ENCODE measurements at regions not wholly inside any gene's neighbourhood (a gene's known extent, or its start where the extent isn't known, plus 50 kb on each side); places are given as distances from the start of the nearest gene placed in this dataset.
A peak's percentile ranks its signal among the peaks of the same experiment; 100 is the strongest.

DNA sequence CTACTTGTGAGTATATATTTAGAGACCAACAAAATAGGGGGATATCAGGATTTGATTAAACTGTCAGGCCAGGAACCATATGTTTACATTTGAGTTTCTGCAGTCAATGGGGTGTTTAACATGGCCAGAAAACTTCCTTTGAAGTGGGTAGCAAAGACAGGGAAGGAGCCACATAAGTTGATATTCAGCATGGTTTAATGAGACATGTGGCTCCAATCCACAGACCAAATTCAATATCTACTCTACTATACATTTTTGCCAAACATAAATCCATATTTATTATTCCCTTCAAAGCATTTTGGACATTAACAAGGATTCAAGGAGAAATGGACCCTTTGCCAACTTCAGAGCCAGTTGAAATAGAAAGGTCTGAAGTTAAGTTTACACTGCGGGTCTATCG, 99.8 kb downstream of the TAF11L14 start:
- Histone ChIP-seq H3K36me3 (ENCODE audit: control insufficient read depth, insufficient read depth, low read length) (no peaks in the 10 kb centered on the region), H3K4me2 (ENCODE audit: extremely low read depth, insufficient read depth, low read length) (no peak overlapping the region), H2AFZ (ENCODE audit: low read length) (no peak overlapping the region), H3K27ac (ENCODE audit: insufficient read depth, low read length) (no peak overlapping the region), H3K79me2 (ENCODE audit: control insufficient read depth, insufficient read depth, low read length) (no peaks in the 10 kb centered on the region), H3K9ac (ENCODE audit: insufficient read depth, low read length) (no peak overlapping the region), H3K27me3 (ENCODE audit: control insufficient read depth, insufficient read depth, low read length) (no peaks in the 10 kb centered on the region), H3K4me1 (ENCODE audit: control insufficient read depth, extremely low read depth, insufficient read depth, low read length) (no peaks in the 10 kb centered on the region), H4K20me1 (ENCODE audit: control insufficient read depth, extremely low read depth, insufficient read depth, low read length) (no peaks in the 10 kb centered on the region), H3K4me3 (replicated peaks in 1 of 4; ENCODE audit: control extremely low read depth in 1 of 4, insufficient read depth in 1 of 4, low read depth in 3 of 4, low read length in 4 of 4) (no peak overlapping the region), H3K9me3 (ENCODE audit: control insufficient read depth, insufficient read depth, low read depth, low read length) (no peaks in the 10 kb centered on the region)
- no peak for DNase-seq (ENCODE audit: low read depth in 2 of 2)
- TF ChIP-seq EZH2 (IDR thresholded peaks at IDR 0.05; ENCODE audit: low read length, missing control alignments): no peak
- TF ChIP-seq, protein P1, sequence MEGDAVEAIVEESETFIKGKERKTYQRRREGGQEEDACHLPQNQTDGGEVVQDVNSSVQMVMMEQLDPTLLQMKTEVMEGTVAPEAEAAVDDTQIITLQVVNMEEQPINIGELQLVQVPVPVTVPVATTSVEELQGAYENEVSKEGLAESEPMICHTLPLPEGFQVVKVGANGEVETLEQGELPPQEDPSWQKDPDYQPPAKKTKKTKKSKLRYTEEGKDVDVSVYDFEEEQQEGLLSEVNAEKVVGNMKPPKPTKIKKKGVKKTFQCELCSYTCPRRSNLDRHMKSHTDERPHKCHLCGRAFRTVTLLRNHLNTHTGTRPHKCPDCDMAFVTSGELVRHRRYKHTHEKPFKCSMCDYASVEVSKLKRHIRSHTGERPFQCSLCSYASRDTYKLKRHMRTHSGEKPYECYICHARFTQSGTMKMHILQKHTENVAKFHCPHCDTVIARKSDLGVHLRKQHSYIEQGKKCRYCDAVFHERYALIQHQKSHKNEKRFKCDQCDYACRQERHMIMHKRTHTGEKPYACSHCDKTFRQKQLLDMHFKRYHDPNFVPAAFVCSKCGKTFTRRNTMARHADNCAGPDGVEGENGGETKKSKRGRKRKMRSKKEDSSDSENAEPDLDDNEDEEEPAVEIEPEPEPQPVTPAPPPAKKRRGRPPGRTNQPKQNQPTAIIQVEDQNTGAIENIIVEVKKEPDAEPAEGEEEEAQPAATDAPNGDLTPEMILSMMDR (conservative IDR thresholded peaks at IDR 0.05 in 1 of 2, IDR thresholded peaks at IDR 0.05 in 1 of 2; ENCODE audit: low read depth in 1 of 2, low read length in 2 of 2): no peak

DNA sequence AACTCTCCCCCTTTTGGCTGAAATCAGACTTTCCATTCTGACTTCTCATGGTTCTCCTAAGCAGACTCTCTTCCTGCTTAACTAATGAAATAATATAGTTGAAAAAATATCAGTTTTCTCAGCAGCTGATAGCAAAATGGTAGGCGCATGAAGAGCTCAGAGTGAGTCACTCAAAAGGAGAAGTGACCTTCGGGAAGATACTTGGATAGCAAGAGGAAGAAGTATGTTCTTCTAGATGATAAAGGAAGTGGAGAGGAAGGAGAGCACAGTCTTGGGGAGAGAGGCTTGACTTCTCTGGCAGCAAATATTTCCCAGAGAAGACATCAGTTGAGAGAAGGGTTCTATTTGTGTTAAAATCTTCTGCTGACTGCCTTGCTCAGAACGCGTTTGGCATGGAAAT, 101.5 kb downstream of the TAF11L14 start:
- DNase-seq (ENCODE audit: low read depth in 2 of 2): no peak
- no peak overlapping the region for H3K9ac ChIP-seq (ENCODE audit: insufficient read depth, low read length)
- H3K27ac ChIP-seq (ENCODE audit: insufficient read depth, low read length): no peak overlapping the region
- H3K27me3 ChIP-seq (ENCODE audit: control insufficient read depth, insufficient read depth, low read length): no peaks in the 10 kb centered on the region
- H4K20me1 ChIP-seq (ENCODE audit: control insufficient read depth, extremely low read depth, insufficient read depth, low read length): peaks cover 2% of the 10 kb centered on the region
- H2AFZ ChIP-seq (ENCODE audit: low read length): no peak overlapping the region
- no peaks in the 10 kb centered on the region for H3K36me3 ChIP-seq (ENCODE audit: control insufficient read depth, insufficient read depth, low read length)
- H3K4me1 ChIP-seq (ENCODE audit: control insufficient read depth, extremely low read depth, insufficient read depth, low read length): no peaks in the 10 kb centered on the region
- no peaks in the 10 kb centered on the region for H3K79me2 ChIP-seq (ENCODE audit: control insufficient read depth, insufficient read depth, low read length)
- no peaks in the 10 kb centered on the region for H3K9me3 ChIP-seq (ENCODE audit: control insufficient read depth, insufficient read depth, low read depth, low read length)
- no peak overlapping the region for H3K4me2 ChIP-seq (ENCODE audit: extremely low read depth, insufficient read depth, low read length)
- H3K4me3 ChIP-seq (replicated peaks in 1 of 4; ENCODE audit: control extremely low read depth in 1 of 4, insufficient read depth in 1 of 4, low read depth in 3 of 4, low read length in 4 of 4): no peak overlapping the region
- TF ChIP-seq EZH2 (IDR thresholded peaks at IDR 0.05; ENCODE audit: low read length, missing control alignments): no peak
- TF ChIP-seq, protein P1 (conservative IDR thresholded peaks at IDR 0.05 in 1 of 2, IDR thresholded peaks at IDR 0.05 in 1 of 2; ENCODE audit: low read depth in 1 of 2, low read length in 2 of 2): no peak

DNA sequence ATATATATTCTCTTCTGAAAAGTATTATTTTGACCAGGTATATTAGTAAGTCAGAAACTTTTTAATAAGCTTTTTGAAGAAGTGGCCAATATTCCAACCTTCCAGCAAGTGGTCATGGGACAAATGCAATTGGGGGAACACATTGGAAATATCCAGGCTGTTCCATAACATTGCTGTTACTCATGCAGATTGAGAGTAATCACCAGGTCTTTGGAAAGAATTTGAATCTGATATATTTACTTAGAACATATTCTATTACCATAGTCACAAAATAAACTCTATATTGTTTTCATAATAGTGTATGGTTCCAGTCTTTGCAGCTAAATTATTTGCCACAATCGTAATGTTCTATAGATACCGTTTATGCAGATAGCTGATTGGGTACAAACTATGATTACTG, 102.8 kb downstream of the TAF11L14 start:
- no peaks in the 10 kb centered on the region for H3K36me3 ChIP-seq (ENCODE audit: control insufficient read depth, insufficient read depth, low read length)
- H3K9ac ChIP-seq (ENCODE audit: insufficient read depth, low read length): no peak overlapping the region
- H3K4me2 ChIP-seq (ENCODE audit: extremely low read depth, insufficient read depth, low read length): no peak overlapping the region
- H3K27me3 ChIP-seq (ENCODE audit: control insufficient read depth, insufficient read depth, low read length): no peaks in the 10 kb centered on the region
- no peak overlapping the region for H3K4me3 ChIP-seq (replicated peaks in 1 of 4; ENCODE audit: control extremely low read depth in 1 of 4, insufficient read depth in 1 of 4, low read depth in 3 of 4, low read length in 4 of 4)
- no peaks in the 10 kb centered on the region for H3K9me3 ChIP-seq (ENCODE audit: control insufficient read depth, insufficient read depth, low read depth, low read length)
- no peaks in the 10 kb centered on the region for H3K79me2 ChIP-seq (ENCODE audit: control insufficient read depth, insufficient read depth, low read length)
- no peak overlapping the region for H3K27ac ChIP-seq (ENCODE audit: insufficient read depth, low read length)
- no peak for TF ChIP-seq EZH2 (IDR thresholded peaks at IDR 0.05; ENCODE audit: low read length, missing control alignments)
- TF ChIP-seq, protein P1 (conservative IDR thresholded peaks at IDR 0.05 in 1 of 2, IDR thresholded peaks at IDR 0.05 in 1 of 2; ENCODE audit: low read depth in 1 of 2, low read length in 2 of 2): no peak
- H4K20me1 ChIP-seq (ENCODE audit: control insufficient read depth, extremely low read depth, insufficient read depth, low read length): peaks cover 2% of the 10 kb centered on the region
- no peaks in the 10 kb centered on the region for H3K4me1 ChIP-seq (ENCODE audit: control insufficient read depth, extremely low read depth, insufficient read depth, low read length)
- DNase-seq (ENCODE audit: low read depth in 2 of 2): peak in 1 of 2 donors; percentile 11
- H2AFZ ChIP-seq (ENCODE audit: low read length): no peak overlapping the region
